Endothelial cell of umbilical vein (primary cell): ENCODE measurements at regions not wholly inside any gene's neighbourhood (a gene's known extent, or its start where the extent isn't known, plus 50 kb on each side); places are given as distances from the start of the nearest gene placed in this dataset.
"Not testable (repeated sequence)": the region's sequence is repeated elsewhere in the genome, so short reads cannot be mapped to it uniquely, and the experiment has no call there.

Experiments used
- BruUV-seq: library from RNA; stranded (reverse); fragments of 400-500 nt; replicated peaks from 2 replicates; lab custom pipeline; 2021; lab: Mats Ljungman, UMichigan
- CTCF ChIA-PET: fragments of 300-600, 350-600 bp; sonication (Branson Sonifier 250); formaldehyde crosslinking; loops from one replicate; lab custom pipeline; 2021; ENCODE audit warnings: antibody characterized with exemption, inconsistent platforms; lab: Charles Lee
- POLR2A ChIA-PET: fragments of 300-600, 350-600 bp; sonication (Branson Sonifier 250); formaldehyde crosslinking; loops from one replicate; lab custom pipeline; 2021; ENCODE audit warnings: antibody characterized with exemption, inconsistent platforms; lab: Charles Lee
- DNase-seq: peaks from one replicate; pipeline ENCODE4 v3.0.0-alpha.2; 2011; ENCODE audit warnings: low read depth, low spot score
- FAIRE-seq: peaks from 2 replicates; lab custom pipeline; 2011; peaks lifted over from hg19 to GRCh38; lab: Jason Lieb, UNC
- H2AFZ ChIP-seq: 2 replicates; pipeline ENCODE4 v1.6.0; 2012; ENCODE audit warnings: low read depth, low read length, control low read depth, inconsistent platforms
- H3K27ac ChIP-seq: 2 replicates; pipeline ENCODE4 v1.5.1; 2011; ENCODE audit warnings: low read depth, mild to moderate bottlenecking, control low read depth, low read length, moderate library complexity; ENCODE audit not compliant: insufficient read depth
- H3K27me3 ChIP-seq, 2 experiments: 2 replicates each; pipeline versions ENCODE4 v1.6.0 to v1.6.1; 2011; ENCODE audit warnings: low read length in 2 of 2, mixed read lengths in 1 of 2; ENCODE audit not compliant: control insufficient read depth in 2 of 2, insufficient read depth in 2 of 2
- H3K36me3 ChIP-seq, 2 experiments: 2 replicates in 1 of 2; 3 replicates in 1 of 2; pipeline ENCODE4 v1.5.1; 2011; ENCODE audit warnings: low read length in 2 of 2, mild to moderate bottlenecking in 1 of 2, moderate library complexity in 1 of 2; ENCODE audit not compliant: control insufficient read depth in 2 of 2, insufficient read depth in 2 of 2; ENCODE audit errors: extremely low read depth in 1 of 2
- H3K4me1 ChIP-seq: 3 replicates; pipeline ENCODE4 v1.5.1; 2011; ENCODE audit warnings: mild to moderate bottlenecking, low read length; ENCODE audit not compliant: control insufficient read depth, insufficient read depth; ENCODE audit errors: extremely low read depth
- H3K4me2 ChIP-seq: 2 replicates; pipeline ENCODE4 v1.6.1; 2011; ENCODE audit warnings: low read length, control low read depth, mixed read lengths; ENCODE audit not compliant: insufficient read depth
- H3K4me3 ChIP-seq, 3 experiments: fragments of 200-600 bp in 1 of 3; sonication (generic), shearing (Covaris generic) in 1 of 3; replicated peaks in 1 of 3; 2 replicates each; pipeline ENCODE4 v1.5.1; 2011 to 2016; ENCODE audit warnings: control low read depth in 3 of 3, low read length in 3 of 3, mild to moderate bottlenecking in 2 of 3, inconsistent platforms in 1 of 3, low read depth in 1 of 3, moderate library complexity in 1 of 3; ENCODE audit not compliant: insufficient read depth in 1 of 3
- H3K79me2 ChIP-seq: 2 replicates; pipeline ENCODE4 v1.6.0; 2012; ENCODE audit warnings: low read length, inconsistent platforms; ENCODE audit not compliant: control insufficient read depth, insufficient read depth
- H3K9ac ChIP-seq: replicated peaks from 2 replicates; pipeline ENCODE3; 2011; ENCODE audit warnings: low read length, control low read depth; ENCODE audit not compliant: insufficient read depth; ENCODE audit errors: extremely low read depth
- H3K9me1 ChIP-seq: replicated peaks from 3 replicates; pipeline ENCODE4 v1.6.0; 2011; ENCODE audit warnings: mild to moderate bottlenecking, low read length; ENCODE audit not compliant: control insufficient read depth, insufficient read depth; ENCODE audit errors: extremely low read depth
- H3K9me3 ChIP-seq: replicated peaks from 2 replicates; pipeline ENCODE4 v1.5.1; 2012; ENCODE audit warnings: low read length, inconsistent platforms; ENCODE audit not compliant: control insufficient read depth, insufficient read depth
- H4K20me1 ChIP-seq: replicated peaks from 2 replicates; pipeline ENCODE3; 2011; ENCODE audit warnings: mild to moderate bottlenecking, low read length; ENCODE audit not compliant: control insufficient read depth, insufficient read depth; ENCODE audit errors: extremely low read depth
- EZH2 ChIP-seq: IDR thresholded peaks from 2 replicates; pipeline ENCODE4 v1.6.1; 2012; ENCODE audit warnings: borderline replicate concordance, low read depth, mild to moderate bottlenecking, moderate library complexity, low read length, inconsistent platforms; ENCODE audit not compliant: severe bottlenecking
- FOS ChIP-seq: IDR thresholded peaks from 2 replicates; pipeline ENCODE4 v1.6.1; 2011; ENCODE audit warnings: mild to moderate bottlenecking, low read length, moderate library complexity, borderline replicate concordance; ENCODE audit not compliant: insufficient read depth
- GATA2 ChIP-seq: IDR thresholded peaks from 2 replicates; pipeline ENCODE4 v1.7.0; 2011; ENCODE audit warnings: low read depth, mild to moderate bottlenecking, moderate library complexity, mixed read lengths, low read length; ENCODE audit not compliant: insufficient read length, insufficient read depth
- JUN ChIP-seq: IDR thresholded peaks from 2 replicates; pipeline ENCODE4 v1.6.1; 2011; ENCODE audit warnings: borderline replicate concordance, low read depth; ENCODE audit not compliant: insufficient read length, insufficient read depth
- MAX ChIP-seq: IDR thresholded peaks from 2 replicates; pipeline ENCODE4 v1.6.1; 2011; ENCODE audit not compliant: insufficient read depth, insufficient read length
- MYC ChIP-seq: IDR thresholded peaks from one replicate; pipeline ENCODE4 v1.6.1; 2011; ENCODE audit warnings: mild to moderate bottlenecking, low read depth, low read length
- POLR2A ChIP-seq: IDR thresholded peaks from 2 replicates; pipeline ENCODE4 v1.6.1; 2012; ENCODE audit warnings: low read depth, mild to moderate bottlenecking, control low read depth, low read length
- POLR2AphosphoS5 ChIP-seq: IDR thresholded peaks from 2 replicates; pipeline ENCODE4 v1.6.1; 2012; ENCODE audit warnings: low read depth, mild to moderate bottlenecking, control low read depth, low read length, moderate library complexity; ENCODE audit not compliant: insufficient read depth
- dilution Hi-C: fragments of 300-500 bp; cut with MboI; formaldehyde crosslinking; loops from one replicate; pipeline ENCODE4 v1.15.0; 2019; ENCODE audit warnings: low sequenced_read_pairs; ENCODE audit not compliant: extremely low pct_ligation_motif_present
- intact Hi-C: fragments of 100-400 bp; cut with micrococcal nuclease; formaldehyde crosslinking; loops from one replicate; pipeline ENCODE4 v1.10.0; 2022
- TF ChIP-seq, protein P1 (sequence below), 2 donors: IDR thresholded peaks; 1 replicate in 1 of 2; 2 replicates in 1 of 2; pipeline ENCODE4 v1.5.1; 2011; ENCODE audit warnings: low read length in 2 of 2, mild to moderate bottlenecking in 2 of 2, moderate library complexity in 2 of 2, control low read depth in 1 of 2, inconsistent platforms in 1 of 2, low read depth in 1 of 2; ENCODE audit not compliant: insufficient read depth in 1 of 2; ENCODE audit errors: extremely low read depth in 1 of 2

- H3K9ac ChIP-seq, H3K4me1 ChIP-seq, H3K4me3 ChIP-seq, DNase-seq, H3K27me3 ChIP-seq, H3K9me1 ChIP-seq, H3K79me2 ChIP-seq, FAIRE-seq, H3K9me3 ChIP-seq, BruUV-seq, dilution Hi-C loops, CTCF ChIA-PET, POLR2A ChIA-PET, H4K20me1 ChIP-seq, intact Hi-C loops, H3K4me2 ChIP-seq, H3K36me3 ChIP-seq, H2AFZ ChIP-seq, H3K27ac ChIP-seq: not testable (repeated sequence)
Measured at GRCh38 chr7:51805783-51806431, 489.3 kb upstream of the COBL start.

DNA sequence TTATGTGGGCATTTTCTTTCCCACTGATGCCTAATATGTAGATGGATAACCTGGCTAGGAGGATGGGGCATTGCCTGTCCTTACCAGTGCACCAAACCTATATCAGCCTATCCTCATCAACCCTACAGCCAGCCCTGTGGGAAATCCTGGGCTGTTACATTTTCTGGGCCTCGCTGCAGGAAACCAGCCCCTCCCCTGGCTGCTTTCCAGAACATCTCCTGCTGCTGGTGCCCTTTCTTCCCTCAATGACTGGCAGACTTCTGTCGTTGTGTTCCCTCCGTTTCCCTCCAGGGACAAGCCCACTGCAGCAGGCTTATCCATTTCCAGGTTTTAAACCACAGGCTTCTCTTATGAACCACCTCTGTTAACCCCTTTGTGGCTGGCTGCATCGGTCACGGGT lies 486.1 kb upstream of the COBL start:
- POLR2A ChIA-PET: no interaction called here
- Histone ChIP-seq H3K4me1 (no peaks in the 10 kb centered on the region), H3K27me3 (no peaks in the 10 kb centered on the region), H3K9me1 (no peaks in the 10 kb centered on the region), H3K36me3 (no peaks in the 10 kb centered on the region), H3K79me2 (no peaks in the 10 kb centered on the region), H3K27ac (no peak overlapping the region), H3K9me3 (no peaks in the 10 kb centered on the region), H2AFZ (no peak overlapping the region), H3K9ac (no peak overlapping the region), H3K4me2 (no peak overlapping the region), H4K20me1 (no peaks in the 10 kb centered on the region), H3K4me3 (no peak overlapping the region)
- DNase-seq: no peak
- TF ChIP-seq JUN: no peak
- no peak for TF ChIP-seq FOS
- no peak for TF ChIP-seq POLR2A
- TF ChIP-seq MAX: no peak
- TF ChIP-seq EZH2: no peak
- no peak for TF ChIP-seq GATA2
- TF ChIP-seq POLR2AphosphoS5: no peak
- TF ChIP-seq, protein P1, sequence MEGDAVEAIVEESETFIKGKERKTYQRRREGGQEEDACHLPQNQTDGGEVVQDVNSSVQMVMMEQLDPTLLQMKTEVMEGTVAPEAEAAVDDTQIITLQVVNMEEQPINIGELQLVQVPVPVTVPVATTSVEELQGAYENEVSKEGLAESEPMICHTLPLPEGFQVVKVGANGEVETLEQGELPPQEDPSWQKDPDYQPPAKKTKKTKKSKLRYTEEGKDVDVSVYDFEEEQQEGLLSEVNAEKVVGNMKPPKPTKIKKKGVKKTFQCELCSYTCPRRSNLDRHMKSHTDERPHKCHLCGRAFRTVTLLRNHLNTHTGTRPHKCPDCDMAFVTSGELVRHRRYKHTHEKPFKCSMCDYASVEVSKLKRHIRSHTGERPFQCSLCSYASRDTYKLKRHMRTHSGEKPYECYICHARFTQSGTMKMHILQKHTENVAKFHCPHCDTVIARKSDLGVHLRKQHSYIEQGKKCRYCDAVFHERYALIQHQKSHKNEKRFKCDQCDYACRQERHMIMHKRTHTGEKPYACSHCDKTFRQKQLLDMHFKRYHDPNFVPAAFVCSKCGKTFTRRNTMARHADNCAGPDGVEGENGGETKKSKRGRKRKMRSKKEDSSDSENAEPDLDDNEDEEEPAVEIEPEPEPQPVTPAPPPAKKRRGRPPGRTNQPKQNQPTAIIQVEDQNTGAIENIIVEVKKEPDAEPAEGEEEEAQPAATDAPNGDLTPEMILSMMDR (IDR thresholded peaks at IDR 0.05; ENCODE audit: extremely low read depth in 1 of 2, insufficient read depth in 1 of 2, low read depth in 1 of 2, low read length in 2 of 2): no peak
- no peak for TF ChIP-seq MYC
- CTCF ChIA-PET: no interaction called here
- dilution Hi-C loops (no loop called here), intact Hi-C loops (no loop called here)
- BruUV-seq: no TSS peak
- FAIRE-seq: no peak
